Body of pancreas (tissue), 4 donors: ENCODE measurements at regions not wholly inside any gene's neighbourhood (a gene's known extent, or its start where the extent isn't known, plus 50 kb on each side); places are given as distances from the start of the nearest gene placed in this dataset.

Experiments used
- ATAC-seq: fragments of 150-250 bp; one replicate; pipeline ENCODE4 v1.9.1; 2016
- DNase-seq, 4 donors: peaks; one replicate each; pipeline ENCODE4 v3.0.0-alpha.2; 2019
- H3K27ac ChIP-seq, 4 donors: fragments of 200-600 bp; sonication (generic); 1 replicate in 3 of 4; 2 replicates in 1 of 4; pipeline versions ENCODE4 v1.5.1 to v1.6.1; 2016 to 2019; ENCODE audit warnings: mild to moderate bottlenecking in 1 of 4, mixed read lengths in 1 of 4, moderate library complexity in 1 of 4
- H3K27me3 ChIP-seq, 2 donors: fragments of 200-600 bp; sonication (generic); one replicate each; pipeline ENCODE4 v1.6.0; 2016; ENCODE audit warnings: mild to moderate bottlenecking in 1 of 2
- H3K36me3 ChIP-seq, 2 donors: fragments of 200-600 bp; sonication (generic); replicated peaks in 1 of 2; 2 replicates each; pipeline ENCODE4 v1.5.1; 2016; ENCODE audit warnings: low read depth in 2 of 2; ENCODE audit not compliant: insufficient read depth in 1 of 2
- H3K4me1 ChIP-seq: fragments of 200-600 bp; sonication (generic); one replicate; pipeline ENCODE4 v1.6.0; 2016
- H3K4me3 ChIP-seq, 2 donors: fragments of 200-600 bp; sonication (generic); 1 replicate in 1 of 2; 2 replicates in 1 of 2; pipeline ENCODE4 v1.5.1; 2016 to 2019
- H3K9me3 ChIP-seq, 3 donors: fragments of 200-600 bp; sonication (generic); 1 replicate in 2 of 3; 2 replicates in 1 of 3; pipeline ENCODE4 v1.5.1; 2016
- POLR2A ChIP-seq, 3 donors: fragments of 450-650 bp; IDR thresholded peaks; one replicate each; pipeline ENCODE4 v1.6.1; 2016; ENCODE audit warnings: antibody characterized with exemption in 3 of 3, mild to moderate bottlenecking in 2 of 3
- WGBS, 2 donors: methylation state at CpG; one replicate each; pipeline ENCODE4 v1.1.5; 2017; 5-methylcytosine and 5-hydroxymethylcytosine counted together
- intact Hi-C: fragments of 100-400 bp; cut with DNase I; formaldehyde crosslinking; loops from one replicate; pipeline ENCODE4 v1.15.1; 2023
- TF ChIP-seq, protein P1 (sequence below), 7 experiments: fragments of 450-650 bp in 4 of 7; fragments of 200-600 bp in 3 of 7; sonication (generic) in 3 of 7; IDR thresholded peaks; one replicate each; pipeline ENCODE4 v1.5.1; 2016 to 2019; ENCODE audit warnings: antibody characterized with exemption in 7 of 7

DNA sequence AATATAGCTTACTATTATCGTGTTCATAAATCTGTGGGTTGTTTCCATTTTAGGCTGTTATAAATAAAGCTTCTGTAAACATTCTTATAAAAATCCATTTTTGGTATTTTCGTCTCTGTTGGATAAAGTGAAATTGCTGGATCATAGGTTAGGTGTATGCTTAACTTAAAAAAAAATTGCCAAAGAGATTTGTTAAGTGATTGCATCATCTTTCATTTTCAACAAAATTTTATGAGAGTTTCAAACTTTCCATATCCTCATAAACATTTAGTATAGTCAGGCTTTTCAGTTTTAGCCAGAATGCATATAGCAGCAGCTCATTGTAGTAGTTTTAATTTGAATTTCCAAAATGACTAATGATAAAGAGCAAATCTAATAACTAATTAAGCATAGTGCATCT lies 146.7 kb upstream of the CNTN5 start:
- Histone ChIP-seq H3K36me3 (no peaks in the 10 kb centered on the region), H3K9me3 (no peaks in the 10 kb centered on the region), H3K4me3 (no peak overlapping the region), H3K27ac (no peak overlapping the region), H3K27me3 (no peaks in the 10 kb centered on the region), H3K4me1 (no peaks in the 10 kb centered on the region)
- TF ChIP-seq POLR2A (IDR thresholded peaks at IDR 0.05) = no peak
- TF ChIP-seq, protein P1, sequence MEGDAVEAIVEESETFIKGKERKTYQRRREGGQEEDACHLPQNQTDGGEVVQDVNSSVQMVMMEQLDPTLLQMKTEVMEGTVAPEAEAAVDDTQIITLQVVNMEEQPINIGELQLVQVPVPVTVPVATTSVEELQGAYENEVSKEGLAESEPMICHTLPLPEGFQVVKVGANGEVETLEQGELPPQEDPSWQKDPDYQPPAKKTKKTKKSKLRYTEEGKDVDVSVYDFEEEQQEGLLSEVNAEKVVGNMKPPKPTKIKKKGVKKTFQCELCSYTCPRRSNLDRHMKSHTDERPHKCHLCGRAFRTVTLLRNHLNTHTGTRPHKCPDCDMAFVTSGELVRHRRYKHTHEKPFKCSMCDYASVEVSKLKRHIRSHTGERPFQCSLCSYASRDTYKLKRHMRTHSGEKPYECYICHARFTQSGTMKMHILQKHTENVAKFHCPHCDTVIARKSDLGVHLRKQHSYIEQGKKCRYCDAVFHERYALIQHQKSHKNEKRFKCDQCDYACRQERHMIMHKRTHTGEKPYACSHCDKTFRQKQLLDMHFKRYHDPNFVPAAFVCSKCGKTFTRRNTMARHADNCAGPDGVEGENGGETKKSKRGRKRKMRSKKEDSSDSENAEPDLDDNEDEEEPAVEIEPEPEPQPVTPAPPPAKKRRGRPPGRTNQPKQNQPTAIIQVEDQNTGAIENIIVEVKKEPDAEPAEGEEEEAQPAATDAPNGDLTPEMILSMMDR (IDR thresholded peaks at IDR 0.05) = no peak
- DNase-seq (no peak), ATAC-seq (no peak)
- WGBS, 2 donors = 42 to 48% methylated on average over 2 of the region's 2 CpGs
- intact Hi-C loops = no loop called here

DNA sequence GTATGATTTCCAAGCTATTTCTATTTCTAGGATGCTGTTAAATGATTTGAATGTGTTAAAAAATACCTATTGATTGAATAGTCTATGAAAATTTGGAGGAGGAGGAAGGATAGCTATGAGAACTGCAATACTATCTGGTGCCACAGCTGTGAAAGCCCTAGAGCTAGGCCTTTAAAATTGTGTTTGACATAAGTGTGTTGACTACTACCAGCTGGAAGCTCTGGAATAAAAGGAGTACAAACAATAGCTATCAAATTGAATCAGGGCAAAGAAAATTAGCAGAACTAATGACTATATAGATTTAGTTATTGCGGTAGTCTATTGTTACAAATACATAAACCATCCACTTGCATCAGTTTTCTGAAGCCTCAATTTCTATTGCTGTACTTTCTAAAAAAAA lies 124.8 kb upstream of the CNTN5 start:
- DNase-seq (no peak), ATAC-seq (no peak)
- Histone ChIP-seq H3K4me3 (no peak overlapping the region), H3K9me3 (no peaks in the 10 kb centered on the region), H3K27ac (no peak overlapping the region), H3K36me3 (no peaks in the 10 kb centered on the region), H3K4me1 (no peaks in the 10 kb centered on the region), H3K27me3 (no peaks in the 10 kb centered on the region)
- TF ChIP-seq POLR2A (IDR thresholded peaks at IDR 0.05) = no peak
- TF ChIP-seq, protein P1 (IDR thresholded peaks at IDR 0.05) = no peak
- intact Hi-C loops = no loop called here
- WGBS, 2 donors = 71 to 79% methylated on average over 1 of the region's 1 CpG

DNA sequence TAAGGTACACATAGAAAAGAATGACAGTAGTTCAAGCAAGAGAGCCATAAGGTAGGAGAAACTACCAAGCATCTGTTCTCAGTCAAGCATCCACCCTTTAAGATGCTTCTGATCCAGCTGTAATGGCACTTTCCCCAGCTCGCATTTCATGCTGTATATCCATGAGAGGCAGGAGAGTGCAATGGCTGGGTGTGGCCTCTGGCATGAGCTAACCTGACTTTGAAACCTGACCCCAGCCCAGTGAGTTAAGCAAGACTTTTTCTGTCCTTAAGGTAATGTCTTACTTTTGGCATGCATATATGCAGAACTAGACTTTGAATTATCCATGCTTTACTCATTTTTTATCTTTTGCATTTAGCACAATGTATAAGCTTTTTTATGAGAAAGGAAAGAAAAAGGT lies 79.8 kb upstream of the CNTN5 start:
- no peak for DNase-seq
- Histone ChIP-seq H3K4me1 (no peaks in the 10 kb centered on the region), H3K9me3 (no peaks in the 10 kb centered on the region), H3K36me3 (no peaks in the 10 kb centered on the region), H3K4me3 (no peak overlapping the region), H3K27me3 (no peaks in the 10 kb centered on the region), H3K27ac (no peak overlapping the region)
- TF ChIP-seq POLR2A (IDR thresholded peaks at IDR 0.05) = no peak
- TF ChIP-seq, protein P1 (IDR thresholded peaks at IDR 0.05) = no peak
- WGBS, 2 donors = 34 to 40% methylated on average over 1 of the region's 1 CpG
- intact Hi-C loops = no loop called here
- ATAC-seq = no peak

DNA sequence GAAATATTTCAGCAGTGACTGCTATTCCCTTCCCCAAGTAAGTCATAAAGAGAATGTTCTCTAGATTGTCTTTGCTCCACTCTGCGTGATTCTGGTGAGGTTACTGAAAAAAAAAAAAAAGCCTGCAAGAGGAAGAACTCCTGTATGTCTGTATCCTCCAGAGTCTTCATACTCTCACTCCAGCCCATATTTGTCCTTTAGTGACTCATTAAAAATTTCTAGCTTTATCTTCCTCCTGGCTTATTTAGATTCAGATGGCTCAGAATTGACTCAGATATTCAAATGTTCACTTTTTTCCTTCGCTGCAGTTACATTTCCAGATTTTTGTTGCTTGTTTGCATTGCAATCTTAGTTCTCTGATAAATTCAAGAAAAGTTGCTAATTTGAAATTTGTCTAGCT lies 76.3 kb upstream of the CNTN5 start:
- no peaks in the 10 kb centered on the region for H3K4me1 ChIP-seq
- 70 to 79% methylated on average over 2 of the region's 2 CpGs for WGBS, 2 donors

DNA sequence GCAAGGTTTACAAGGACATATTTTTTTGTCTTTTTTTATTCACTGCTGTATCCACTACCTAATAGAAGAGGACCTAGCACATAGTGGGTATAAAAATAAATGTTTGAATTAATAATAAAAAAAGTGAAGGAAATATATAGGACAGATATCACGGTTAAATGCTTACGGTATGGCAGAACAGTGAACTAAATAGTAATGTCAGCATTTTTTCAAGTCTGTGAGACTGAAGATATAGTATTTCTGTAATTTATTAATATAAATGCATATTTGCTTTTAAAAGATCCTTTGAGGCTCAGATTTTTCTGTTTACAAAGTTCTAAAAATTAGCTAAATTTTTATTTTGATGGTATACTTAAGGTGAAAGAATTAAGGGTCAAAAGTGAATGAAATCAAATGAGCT lies 68.6 kb upstream of the CNTN5 start:
- DNase-seq (no peak), ATAC-seq (no peak)
- no peaks in the 10 kb centered on the region for H3K9me3 ChIP-seq
- intact Hi-C loops = no loop called here
- H3K4me3 ChIP-seq = no peak overlapping the region
- no peaks in the 10 kb centered on the region for H3K36me3 ChIP-seq
- no peak overlapping the region for H3K27ac ChIP-seq
- no peaks in the 10 kb centered on the region for H3K27me3 ChIP-seq
- no peaks in the 10 kb centered on the region for H3K4me1 ChIP-seq
- WGBS, 2 donors = 63 to 73% methylated on average over 2 of the region's 2 CpGs
- no peak for TF ChIP-seq POLR2A (IDR thresholded peaks at IDR 0.05)
- TF ChIP-seq, protein P1 (IDR thresholded peaks at IDR 0.05) = no peak

More for the DNA sequence above, 76.3 kb upstream of the CNTN5 start:
- DNase-seq = no peak
- no peak overlapping the region for H3K4me3 ChIP-seq
- intact Hi-C loops = no loop called here
- ATAC-seq = no peak
- H3K36me3 ChIP-seq = no peaks in the 10 kb centered on the region
- TF ChIP-seq, protein P1 (IDR thresholded peaks at IDR 0.05) = no peak
- no peak for TF ChIP-seq POLR2A (IDR thresholded peaks at IDR 0.05)
- H3K27me3 ChIP-seq = no peaks in the 10 kb centered on the region
- no peak overlapping the region for H3K27ac ChIP-seq
- no peaks in the 10 kb centered on the region for H3K9me3 ChIP-seq
